IMR-90 (cell line): ENCODE measurements at regions not wholly inside any gene's neighbourhood (a gene's known extent, or its start where the extent isn't known, plus 50 kb on each side); places are given as distances from the start of the nearest gene placed in this dataset.
A peak's percentile ranks its signal among the peaks of the same experiment; 100 is the strongest.

Experiments used
- ATAC-seq: fragments of 200-7000 bp; cut with Tn5 transposase; 2 replicates; pipeline ENCODE4 v1.9.1; 2020; ENCODE audit warnings: low read depth, mild to moderate bottlenecking, moderate library complexity
- BruUV-seq: library from RNA; stranded (reverse); fragments of 400-500 nt; replicated peaks from 2 replicates; lab custom pipeline; 2021; lab: Mats Ljungman, UMichigan
- CTCF ChIA-PET: fragments of 300-600 bp; formaldehyde crosslinking; extraction: SDS; loops from one replicate; lab custom pipeline; 2021; ENCODE audit warnings: antibody characterized with exemption; lab: Yijun Ruan, JAX
- POLR2A ChIA-PET: fragments of 300-600 bp; sonication (Branson Sonifier 250); formaldehyde crosslinking; loops from one replicate; lab custom pipeline; 2022; ENCODE audit warnings: antibody characterized with exemption; ENCODE audit not compliant: unreplicated experiment; lab: Charles Lee
- DNase-seq: peaks from one replicate; pipeline ENCODE4 v3.0.0; 2013
- H2AFZ ChIP-seq: replicated peaks from 2 replicates; pipeline ENCODE3; 2013; ENCODE audit warnings: low read length, mild to moderate bottlenecking; ENCODE audit not compliant: poor library complexity
- H2AK5ac ChIP-seq: 2 replicates; pipeline ENCODE4 v1.6.1; 2013; ENCODE audit warnings: low read depth, low read length, inconsistent platforms
- H2AK9ac ChIP-seq: replicated peaks from 2 replicates; pipeline ENCODE3; 2013; ENCODE audit warnings: mild to moderate bottlenecking, low read depth, low read length, moderate library complexity; ENCODE audit not compliant: poor library complexity
- H2BK120ac ChIP-seq: 2 replicates; pipeline ENCODE4 v1.6.1; 2013; ENCODE audit warnings: low read depth, low read length, inconsistent platforms
- H2BK15ac ChIP-seq: 3 replicates; pipeline ENCODE4 v1.6.1; 2013; ENCODE audit warnings: low read depth, low read length, inconsistent platforms
- H2BK20ac ChIP-seq: 2 replicates; pipeline ENCODE4 v1.6.1; 2013; ENCODE audit warnings: low read depth, mild to moderate bottlenecking, inconsistent platforms, low read length, moderate library complexity
- H2BK5ac ChIP-seq: 2 replicates; pipeline ENCODE4 v1.6.1; 2013; ENCODE audit warnings: mild to moderate bottlenecking, low read depth, low read length, inconsistent platforms; ENCODE audit not compliant: poor library complexity, severe bottlenecking
- H3K14ac ChIP-seq: replicated peaks from 2 replicates; pipeline ENCODE4 v1.6.1; 2013; ENCODE audit warnings: low read depth, low read length, inconsistent platforms
- H3K18ac ChIP-seq: 2 replicates; pipeline ENCODE4 v1.6.1; 2013; ENCODE audit warnings: low read depth, low read length, control low read depth
- H3K23ac ChIP-seq: 2 replicates; pipeline ENCODE4 v1.6.1; 2013; ENCODE audit warnings: low read depth, low read length, inconsistent platforms
- H3K27ac ChIP-seq: 2 replicates; pipeline ENCODE4 v1.5.1; 2013; ENCODE audit warnings: mild to moderate bottlenecking, control low read depth, low read length; ENCODE audit not compliant: insufficient read depth
- H3K27me3 ChIP-seq: 2 replicates; pipeline ENCODE4 v1.6.1; 2013; ENCODE audit warnings: low read length; ENCODE audit not compliant: control insufficient read depth, insufficient read depth
- H3K36me3 ChIP-seq: 2 replicates; pipeline ENCODE4 v1.6.1; 2013; ENCODE audit warnings: low read length, mixed read lengths; ENCODE audit not compliant: control insufficient read depth, insufficient read depth
- H3K4ac ChIP-seq: 2 replicates; pipeline ENCODE4 v1.6.1; 2013; ENCODE audit warnings: low read depth, low read length, inconsistent platforms
- H3K4me1 ChIP-seq: 2 replicates; pipeline ENCODE4 v1.6.1; 2013; ENCODE audit warnings: low read length, mixed read lengths; ENCODE audit not compliant: control insufficient read depth, insufficient read depth
- H3K4me2 ChIP-seq: 2 replicates; pipeline ENCODE4 v1.6.1; 2013; ENCODE audit warnings: low read depth, mild to moderate bottlenecking, control low read depth, low read length, moderate library complexity
- H3K4me3 ChIP-seq: 2 replicates; pipeline ENCODE4 v1.5.1; 2013; ENCODE audit warnings: low read depth, mild to moderate bottlenecking, control low read depth, low read length, moderate library complexity; ENCODE audit not compliant: insufficient read depth
- H3K56ac ChIP-seq: 2 replicates; pipeline ENCODE4 v1.6.1; 2013; ENCODE audit warnings: low read length, inconsistent platforms; ENCODE audit not compliant: insufficient read depth; ENCODE audit errors: extremely low read depth
- H3K79me1 ChIP-seq, 2 experiments: 2 replicates each; pipeline ENCODE4 v1.6.1; 2013; ENCODE audit warnings: low read length in 2 of 2, inconsistent platforms in 1 of 2, low read depth in 1 of 2
- H3K9ac ChIP-seq: 2 replicates; pipeline ENCODE4 v1.6.1; 2013; ENCODE audit warnings: low read depth, low read length, control low read depth
- H3K9me1 ChIP-seq: 2 replicates; pipeline ENCODE4 v1.6.1; 2013; ENCODE audit warnings: low read length, inconsistent platforms; ENCODE audit not compliant: insufficient read depth
- H3K9me3 ChIP-seq: 2 replicates; pipeline ENCODE4 v1.6.1; 2013; ENCODE audit warnings: low read length; ENCODE audit not compliant: control insufficient read depth, insufficient read depth
- H4K20me1 ChIP-seq: 2 replicates; pipeline ENCODE4 v1.6.1; 2013; ENCODE audit warnings: low read length, inconsistent platforms; ENCODE audit not compliant: insufficient read depth
- H4K5ac ChIP-seq: 2 replicates; pipeline ENCODE4 v1.6.1; 2013; ENCODE audit warnings: mild to moderate bottlenecking, low read depth, low read length, control low read depth
- H4K8ac ChIP-seq, 2 experiments: 2 replicates each; pipeline ENCODE4 v1.6.1; 2013; ENCODE audit warnings: low read depth in 2 of 2, low read length in 2 of 2, control low read depth in 1 of 2, inconsistent platforms in 1 of 2
- H4K91ac ChIP-seq: 2 replicates; pipeline ENCODE4 v1.6.1; 2013; ENCODE audit warnings: low read depth, low read length, inconsistent platforms; ENCODE audit not compliant: insufficient read depth
- CEBPB ChIP-seq: IDR thresholded peaks from 2 replicates; pipeline ENCODE4 v1.6.1; 2012; ENCODE audit warnings: low read depth, low read length, improper control_type of control experiment
- NFE2L2 ChIP-seq: fragments of 150-350 bp; IDR thresholded peaks from 2 replicates; pipeline ENCODE4 v1.6.1; 2016; ENCODE audit warnings: low read depth, mild to moderate bottlenecking, low read length
- WGBS, 2 experiments: methylation state at CpG; one replicate each; pipeline versions ENCODE4 v1.1.5 to v1.1.7; 2013; ENCODE audit warnings: missing lambda C conversion rate in 2 of 2; ENCODE audit not compliant: insufficient read length in 1 of 2; ENCODE audit errors: extremely low coverage in 2 of 2; 5-methylcytosine and 5-hydroxymethylcytosine counted together
- dilution Hi-C: fragments of 300-500 bp; cut with HindIII; formaldehyde crosslinking; loops from one replicate; pipeline ENCODE4 v1.14.3; 2018; ENCODE audit warnings: low sequenced_read_pairs; ENCODE audit not compliant: unreplicated experiment
- in situ Hi-C: fragments of 300-500 bp; cut with MboI; formaldehyde crosslinking; loops from 3 replicates; pipeline ENCODE4 v1.14.3; 2019; ENCODE audit warnings: low sequenced_read_pairs, inconsistent platforms, mixed read lengths
- intact Hi-C: fragments of 100-400 bp; cut with micrococcal nuclease; formaldehyde crosslinking; loops from 2 replicates; pipeline ENCODE4 v1.10.0; 2022

DNA sequence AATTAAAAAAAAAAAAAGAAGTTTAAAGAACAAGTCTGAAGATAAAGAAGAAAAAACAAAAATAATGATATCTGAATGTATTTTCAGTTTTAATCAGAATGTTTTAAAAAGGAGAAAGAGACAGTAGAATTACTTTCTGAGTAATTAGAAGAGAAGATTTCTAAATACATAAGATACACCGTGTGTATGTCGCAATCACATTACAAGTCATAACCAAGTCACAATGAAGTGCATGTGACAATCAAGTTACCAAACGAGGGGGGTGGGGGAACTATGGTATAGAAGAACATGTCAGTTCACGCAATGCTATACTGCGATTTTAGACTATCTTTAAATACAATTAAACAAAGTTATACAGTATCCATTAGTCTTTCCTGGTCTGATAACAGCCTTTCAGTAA lies 1464.1 kb upstream of the FLRT2 start:
- no peaks in the 10 kb centered on the region for H3K36me3 ChIP-seq
- H3K9me1 ChIP-seq: no peaks in the 10 kb centered on the region
- H3K27me3 ChIP-seq: no peaks in the 10 kb centered on the region
- ChIA-PET CTCF (no interaction called here), POLR2A (no interaction called here)
- BruUV-seq: no TSS peak
- no peak overlapping the region for H3K4me2 ChIP-seq
- intact Hi-C loops (loop anchor here (10.0 kb wide), 2 partner anchors 251 to 1351 kb away; no protein-coding TSS in a partner anchor), in situ Hi-C loops (no loop called here), dilution Hi-C loops (no loop called here)
- no peak overlapping the region for H2AK5ac ChIP-seq
- no peak overlapping the region for H4K5ac ChIP-seq
- no peak overlapping the region for H2BK15ac ChIP-seq
- H3K9ac ChIP-seq: no peak overlapping the region
- TF ChIP-seq CEBPB (peak; percentile 94), NFE2L2 (no peak)
- H3K4me1 ChIP-seq: no peaks in the 10 kb centered on the region
- H4K8ac ChIP-seq: no peak overlapping the region
- no peak overlapping the region for H2BK120ac ChIP-seq
- no peaks in the 10 kb centered on the region for H3K9me3 ChIP-seq
- no peak overlapping the region for H3K56ac ChIP-seq
- no peak overlapping the region for H2BK5ac ChIP-seq
- H2AFZ ChIP-seq: no peak overlapping the region
- no peak overlapping the region for H3K18ac ChIP-seq
- no peak overlapping the region for H3K4me3 ChIP-seq
- H3K4ac ChIP-seq: no peak overlapping the region
- no peak overlapping the region for H3K23ac ChIP-seq
- no peak for ATAC-seq
- no peaks in the 10 kb centered on the region for H4K20me1 ChIP-seq
- H2BK20ac ChIP-seq: no peak overlapping the region
- WGBS, 2 experiments: no CpG with 5 or more reads among the region's 5 CpGs
- no peaks in the 10 kb centered on the region for H3K79me1 ChIP-seq
- no peak overlapping the region for H3K27ac ChIP-seq
- no peak overlapping the region for H2AK9ac ChIP-seq
- H4K91ac ChIP-seq: no peak overlapping the region
- no peak overlapping the region for H3K14ac ChIP-seq
- no peak for DNase-seq
